ENCODE measurements at regions not wholly inside any gene's neighbourhood (a gene's known extent, or its start where the extent isn't known, plus 50 kb on each side); places are given as distances from the start of the nearest gene placed in this dataset.

- H3K4me3 Mint-ChIP-seq: no peak overlapping the region
- Histone ChIP-seq H2BK120ac (ENCODE audit: low read depth, low read length, poor library complexity, severe bottlenecking) (no peak overlapping the region), H3K4me1 (ENCODE audit: insufficient read depth, low read length) (no peaks in the 10 kb centered on the region; the same call in 1 of the 2 replicates), H3K14ac (ENCODE audit: insufficient read depth, low read length) (no peak overlapping the region), H4K5ac (ENCODE audit: insufficient read length, low read depth, low read length) (no peak overlapping the region), H3K79me1 (ENCODE audit: insufficient read depth, low read depth, low read length, poor library complexity, severe bottlenecking) (no peaks in the 10 kb centered on the region), H3K23me2 (ENCODE audit: insufficient read length, low read depth, low read length, poor library complexity, severe bottlenecking) (no peaks in the 10 kb centered on the region), H3K4ac (ENCODE audit: low read depth, low read length) (no peak overlapping the region), H2BK12ac (ENCODE audit: insufficient read length, low read depth, low read length) (no peak overlapping the region), H2BK5ac (ENCODE audit: insufficient read length, low read length) (no peak overlapping the region), H3T11ph (ENCODE audit: low read length) (no peak overlapping the region), H4K20me1 (ENCODE audit: control insufficient read depth, insufficient read depth, insufficient read length) (no peaks in the 10 kb centered on the region), H2AK5ac (ENCODE audit: insufficient read length, low read length) (no peak overlapping the region), H3K27ac (ENCODE audit: insufficient read length, low read depth, low read length) (no peak overlapping the region), H2AFZ (ENCODE audit: low read length) (no peak overlapping the region), H3K18ac (ENCODE audit: insufficient read length, low read depth, low read length) (no peak overlapping the region), H3K79me2 (ENCODE audit: insufficient read depth, low read length) (no peaks in the 10 kb centered on the region), H3K56ac (ENCODE audit: insufficient read length, low read depth, low read length) (no peak overlapping the region), H3K23ac (ENCODE audit: insufficient read length, low read depth, low read length) (no peak overlapping the region), H2BK20ac (ENCODE audit: low read depth, low read length, poor library complexity, severe bottlenecking) (no peak overlapping the region), H3K9me3 (ENCODE audit: control insufficient read depth, low read depth, low read length) (no peaks in the 10 kb centered on the region), H3K27me3 (ENCODE audit: insufficient read depth, low read length) (no peaks in the 10 kb centered on the region), H3K4me2 (ENCODE audit: insufficient read depth, insufficient read length, low read length) (no peak overlapping the region), H2BK15ac (ENCODE audit: low read depth, low read length) (no peak overlapping the region), H4K91ac (ENCODE audit: insufficient read length, low read depth, low read length) (no peak overlapping the region), H4K8ac (replicated peaks; ENCODE audit: insufficient read length, low read depth, low read length) (no peak overlapping the region), H3K9ac (ENCODE audit: extremely low read depth, insufficient read length, low read length) (no peak overlapping the region)
- H3K4me1 Mint-ChIP-seq: peaks cover 4 to 13% of the 10 kb centered on the region in 2 experiments
- DNase-seq: no peak
- H3K9me3 Mint-ChIP-seq: no peaks in the 10 kb centered on the region
- no peak for TF ChIP-seq CTCF (conservative IDR thresholded peaks at IDR 0.05)
- no peaks in the 10 kb centered on the region for H3K27me3 Mint-ChIP-seq (ENCODE audit: low read depth)
- no peak overlapping the region for H3K27ac Mint-ChIP-seq
- H3K36me3 Mint-ChIP-seq (ENCODE audit: insufficient read depth in 1 of 3, low read depth in 3 of 3): no peaks in the 10 kb centered on the region
- no CpG with 5 or more reads among the region's 3 CpGs for WGBS (ENCODE audit: extremely low coverage, insufficient read length, low lambda C conversion rate)
Observed at GRCh38 chr7:116332766-116333165, 122.4 kb downstream of the TES start.

Data from H9 (cell line).